IMR-90 (cell line): ENCODE measurements at regions not wholly inside any gene's neighbourhood (a gene's known extent, or its start where the extent isn't known, plus 50 kb on each side); places are given as distances from the start of the nearest gene placed in this dataset.

ENCODE experiments used
- ATAC-seq: fragments of 200-7000 bp; cut with Tn5 transposase; 2 replicates; pipeline ENCODE4 v1.9.1; 2020; ENCODE audit warnings: low read depth, mild to moderate bottlenecking, moderate library complexity
- BruUV-seq: library from RNA; stranded (reverse); fragments of 400-500 nt; replicated peaks from 2 replicates; lab custom pipeline; 2021; lab: Mats Ljungman, UMichigan
- CTCF ChIA-PET: fragments of 300-600 bp; formaldehyde crosslinking; extraction: SDS; loops from one replicate; lab custom pipeline; 2021; ENCODE audit warnings: antibody characterized with exemption; lab: Yijun Ruan, JAX
- POLR2A ChIA-PET: fragments of 300-600 bp; sonication (Branson Sonifier 250); formaldehyde crosslinking; loops from one replicate; lab custom pipeline; 2022; ENCODE audit warnings: antibody characterized with exemption; ENCODE audit not compliant: unreplicated experiment; lab: Charles Lee
- DNase-seq: peaks from one replicate; pipeline ENCODE4 v3.0.0; 2013
- H2AFZ ChIP-seq: replicated peaks from 2 replicates; pipeline ENCODE3; 2013; ENCODE audit warnings: low read length, mild to moderate bottlenecking; ENCODE audit not compliant: poor library complexity
- H2AK5ac ChIP-seq: 2 replicates; pipeline ENCODE4 v1.6.1; 2013; ENCODE audit warnings: low read depth, low read length, inconsistent platforms
- H2AK9ac ChIP-seq: replicated peaks from 2 replicates; pipeline ENCODE3; 2013; ENCODE audit warnings: mild to moderate bottlenecking, low read depth, low read length, moderate library complexity; ENCODE audit not compliant: poor library complexity
- H2BK120ac ChIP-seq: 2 replicates; pipeline ENCODE4 v1.6.1; 2013; ENCODE audit warnings: low read depth, low read length, inconsistent platforms
- H2BK15ac ChIP-seq: 3 replicates; pipeline ENCODE4 v1.6.1; 2013; ENCODE audit warnings: low read depth, low read length, inconsistent platforms
- H2BK20ac ChIP-seq: 2 replicates; pipeline ENCODE4 v1.6.1; 2013; ENCODE audit warnings: low read depth, mild to moderate bottlenecking, inconsistent platforms, low read length, moderate library complexity
- H2BK5ac ChIP-seq: 2 replicates; pipeline ENCODE4 v1.6.1; 2013; ENCODE audit warnings: mild to moderate bottlenecking, low read depth, low read length, inconsistent platforms; ENCODE audit not compliant: poor library complexity, severe bottlenecking
- H3K14ac ChIP-seq: replicated peaks from 2 replicates; pipeline ENCODE4 v1.6.1; 2013; ENCODE audit warnings: low read depth, low read length, inconsistent platforms
- H3K18ac ChIP-seq: 2 replicates; pipeline ENCODE4 v1.6.1; 2013; ENCODE audit warnings: low read depth, low read length, control low read depth
- H3K23ac ChIP-seq: 2 replicates; pipeline ENCODE4 v1.6.1; 2013; ENCODE audit warnings: low read depth, low read length, inconsistent platforms
- H3K27ac ChIP-seq: 2 replicates; pipeline ENCODE4 v1.5.1; 2013; ENCODE audit warnings: mild to moderate bottlenecking, control low read depth, low read length; ENCODE audit not compliant: insufficient read depth
- H3K27me3 ChIP-seq: 2 replicates; pipeline ENCODE4 v1.6.1; 2013; ENCODE audit warnings: low read length; ENCODE audit not compliant: control insufficient read depth, insufficient read depth
- H3K36me3 ChIP-seq: 2 replicates; pipeline ENCODE4 v1.6.1; 2013; ENCODE audit warnings: low read length, mixed read lengths; ENCODE audit not compliant: control insufficient read depth, insufficient read depth
- H3K4ac ChIP-seq: 2 replicates; pipeline ENCODE4 v1.6.1; 2013; ENCODE audit warnings: low read depth, low read length, inconsistent platforms
- H3K4me1 ChIP-seq: 2 replicates; pipeline ENCODE4 v1.6.1; 2013; ENCODE audit warnings: low read length, mixed read lengths; ENCODE audit not compliant: control insufficient read depth, insufficient read depth
- H3K4me2 ChIP-seq: 2 replicates; pipeline ENCODE4 v1.6.1; 2013; ENCODE audit warnings: low read depth, mild to moderate bottlenecking, control low read depth, low read length, moderate library complexity
- H3K4me3 ChIP-seq: 2 replicates; pipeline ENCODE4 v1.5.1; 2013; ENCODE audit warnings: low read depth, mild to moderate bottlenecking, control low read depth, low read length, moderate library complexity; ENCODE audit not compliant: insufficient read depth
- H3K56ac ChIP-seq: 2 replicates; pipeline ENCODE4 v1.6.1; 2013; ENCODE audit warnings: low read length, inconsistent platforms; ENCODE audit not compliant: insufficient read depth; ENCODE audit errors: extremely low read depth
- H3K79me1 ChIP-seq, 2 experiments: 2 replicates each; pipeline ENCODE4 v1.6.1; 2013; ENCODE audit warnings: low read length in 2 of 2, inconsistent platforms in 1 of 2, low read depth in 1 of 2
- H3K9ac ChIP-seq: 2 replicates; pipeline ENCODE4 v1.6.1; 2013; ENCODE audit warnings: low read depth, low read length, control low read depth
- H3K9me1 ChIP-seq: 2 replicates; pipeline ENCODE4 v1.6.1; 2013; ENCODE audit warnings: low read length, inconsistent platforms; ENCODE audit not compliant: insufficient read depth
- H3K9me3 ChIP-seq: 2 replicates; pipeline ENCODE4 v1.6.1; 2013; ENCODE audit warnings: low read length; ENCODE audit not compliant: control insufficient read depth, insufficient read depth
- H4K20me1 ChIP-seq: 2 replicates; pipeline ENCODE4 v1.6.1; 2013; ENCODE audit warnings: low read length, inconsistent platforms; ENCODE audit not compliant: insufficient read depth
- H4K5ac ChIP-seq: 2 replicates; pipeline ENCODE4 v1.6.1; 2013; ENCODE audit warnings: mild to moderate bottlenecking, low read depth, low read length, control low read depth
- H4K8ac ChIP-seq, 2 experiments: 2 replicates each; pipeline ENCODE4 v1.6.1; 2013; ENCODE audit warnings: low read depth in 2 of 2, low read length in 2 of 2, control low read depth in 1 of 2, inconsistent platforms in 1 of 2
- H4K91ac ChIP-seq: 2 replicates; pipeline ENCODE4 v1.6.1; 2013; ENCODE audit warnings: low read depth, low read length, inconsistent platforms; ENCODE audit not compliant: insufficient read depth
- BHLHE40 ChIP-seq: fragments of 150-350 bp; IDR thresholded peaks from 2 replicates; pipeline ENCODE4 v1.6.1; 2016; ENCODE audit warnings: mild to moderate bottlenecking, low read depth, low read length
- FOS ChIP-seq: fragments of 150-350 bp; IDR thresholded peaks from 2 replicates; pipeline ENCODE4 v1.6.1; 2016; ENCODE audit warnings: low read depth, low read length
- MAFK ChIP-seq: IDR thresholded peaks from 2 replicates; pipeline ENCODE4 v1.6.1; 2012; ENCODE audit warnings: low read depth, low read length, improper control_type of control experiment
- POLR2A ChIP-seq: IDR thresholded peaks from 2 replicates; pipeline ENCODE4 v1.6.1; 2012; ENCODE audit warnings: mild to moderate bottlenecking, low read depth, low read length
- RAD21 ChIP-seq: IDR thresholded peaks from 2 replicates; pipeline ENCODE4 v1.6.1; 2012; ENCODE audit warnings: low read length, improper control_type of control experiment
- SMC3 ChIP-seq: fragments of 150-350 bp; IDR thresholded peaks from 2 replicates; pipeline ENCODE4 v1.6.1; 2016; ENCODE audit warnings: low read depth, mild to moderate bottlenecking, antibody characterized with exemption, low read length, moderate library complexity
- WGBS, 2 experiments: methylation state at CpG; one replicate each; pipeline versions ENCODE4 v1.1.5 to v1.1.7; 2013; ENCODE audit warnings: missing lambda C conversion rate in 2 of 2; ENCODE audit not compliant: insufficient read length in 1 of 2; ENCODE audit errors: extremely low coverage in 2 of 2; 5-methylcytosine and 5-hydroxymethylcytosine counted together
- dilution Hi-C: fragments of 300-500 bp; cut with HindIII; formaldehyde crosslinking; loops from one replicate; pipeline ENCODE4 v1.14.3; 2018; ENCODE audit warnings: low sequenced_read_pairs; ENCODE audit not compliant: unreplicated experiment
- in situ Hi-C: fragments of 300-500 bp; cut with MboI; formaldehyde crosslinking; loops from 3 replicates; pipeline ENCODE4 v1.14.3; 2019; ENCODE audit warnings: low sequenced_read_pairs, inconsistent platforms, mixed read lengths
- intact Hi-C: fragments of 100-400 bp; cut with micrococcal nuclease; formaldehyde crosslinking; loops from 2 replicates; pipeline ENCODE4 v1.10.0; 2022
- TF ChIP-seq, protein P1 (sequence below): fragments of 150-350 bp; IDR thresholded peaks from 2 replicates; pipeline ENCODE4 v1.6.1; 2017; ENCODE audit warnings: mild to moderate bottlenecking, antibody characterized with exemption, low read length, low read depth

GRCh38 chr7:112701456-112701855 is 88.7 kb downstream of the TMEM168 start:
- Histone ChIP-seq H3K4me2 (no peak overlapping the region), H3K23ac (no peak overlapping the region), H3K27me3 (no peaks in the 10 kb centered on the region; the same call in 1 of the 2 replicates), H2BK5ac (no peak overlapping the region), H2AFZ (no peak overlapping the region), H3K36me3 (no peaks in the 10 kb centered on the region), H2BK20ac (no peak overlapping the region), H4K8ac (no peak overlapping the region), H3K14ac (no peak overlapping the region), H2BK120ac (no peak overlapping the region), H3K4me3 (no peak overlapping the region), H3K56ac (no peak overlapping the region), H2BK15ac (no peak overlapping the region), H4K20me1 (no peaks in the 10 kb centered on the region), H3K9me1 (no peaks in the 10 kb centered on the region), H3K27ac (no peak overlapping the region), H3K9ac (no peak overlapping the region), H3K18ac (no peak overlapping the region), H3K9me3 (no peaks in the 10 kb centered on the region), H4K91ac (no peak overlapping the region), H2AK9ac (no peak overlapping the region), H2AK5ac (no peak overlapping the region), H3K79me1 (no peaks in the 10 kb centered on the region), H3K4me1 (no peaks in the 10 kb centered on the region), H3K4ac (no peak overlapping the region), H4K5ac (no peak overlapping the region)
- in situ Hi-C loops: no loop called here
- intact Hi-C loops: no loop called here
- ATAC-seq (no peak), DNase-seq (no peak)
- BruUV-seq: no TSS peak
- TF ChIP-seq, protein P1, sequence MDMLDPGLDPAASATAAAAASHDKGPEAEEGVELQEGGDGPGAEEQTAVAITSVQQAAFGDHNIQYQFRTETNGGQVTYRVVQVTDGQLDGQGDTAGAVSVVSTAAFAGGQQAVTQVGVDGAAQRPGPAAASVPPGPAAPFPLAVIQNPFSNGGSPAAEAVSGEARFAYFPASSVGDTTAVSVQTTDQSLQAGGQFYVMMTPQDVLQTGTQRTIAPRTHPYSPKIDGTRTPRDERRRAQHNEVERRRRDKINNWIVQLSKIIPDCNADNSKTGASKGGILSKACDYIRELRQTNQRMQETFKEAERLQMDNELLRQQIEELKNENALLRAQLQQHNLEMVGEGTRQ: no peak
- TF ChIP-seq POLR2A (no peak), BHLHE40 (no peak), RAD21 (no peak), FOS (no peak), MAFK (no peak), SMC3 (no peak)
- CTCF ChIA-PET: no interaction called here
- POLR2A ChIA-PET: interaction anchor here (0.7 kb wide), 1 partner anchor 11 kb away, joined by 10 read pairs; no protein-coding TSS in a partner anchor
- WGBS, 2 experiments: 0% methylated on average over 1 of the region's 3 CpGs; no CpG with 5 or more reads in 1 of the 2 experiments
- dilution Hi-C loops: no loop called here
